KMS-11 (cell line): ENCODE measurements at regions not wholly inside any gene's neighbourhood (a gene's known extent, or its start where the extent isn't known, plus 50 kb on each side); places are given as distances from the start of the nearest gene placed in this dataset.
"Not testable (repeated sequence)": the region's sequence is repeated elsewhere in the genome, so short reads cannot be mapped to it uniquely, and the experiment has no call there.

Experiments used
- H2AFZ ChIP-seq: fragments of 200-600 bp; sonication (generic); 2 replicates; pipeline ENCODE4 v1.6.1; 2016; ENCODE audit warnings: antibody characterized with exemption, mixed run types, low read depth
- H3K27ac ChIP-seq: fragments of 200-600 bp; sonication (generic); 2 replicates; pipeline ENCODE4 v1.6.1; 2016; ENCODE audit warnings: mild to moderate bottlenecking, mixed run types
- H3K27me3 ChIP-seq: fragments of 200-600 bp; sonication (generic); 2 replicates; pipeline ENCODE4 v1.6.1; 2017; ENCODE audit warnings: mild to moderate bottlenecking, low read depth, mixed run types, moderate library complexity; ENCODE audit not compliant: insufficient read depth
- H3K36me3 ChIP-seq: fragments of 200-600 bp; sonication (generic); 2 replicates; pipeline ENCODE4 v1.6.1; 2017; ENCODE audit warnings: mild to moderate bottlenecking, mixed run types; ENCODE audit not compliant: insufficient read depth
- H3K4me1 ChIP-seq: fragments of 200-600 bp; sonication (generic); 2 replicates; pipeline ENCODE4 v1.6.1; 2016; ENCODE audit warnings: mild to moderate bottlenecking, low read depth, mixed run types; ENCODE audit not compliant: poor library complexity, severe bottlenecking
- H3K4me2 ChIP-seq: fragments of 200-600 bp; sonication (generic); 2 replicates; pipeline ENCODE4 v1.7.0; 2016; ENCODE audit warnings: mild to moderate bottlenecking, mixed run types
- H3K4me3 ChIP-seq: fragments of 200-600 bp; sonication (generic); IDR thresholded peaks from 2 replicates; pipeline ENCODE4 v1.6.1; 2017; ENCODE audit warnings: low read depth, low read length, mixed read lengths; ENCODE audit not compliant: insufficient read depth
- H3K79me2 ChIP-seq: fragments of 200-600 bp; sonication (generic); 2 replicates; pipeline ENCODE4 v1.6.1; 2016; ENCODE audit warnings: low read depth, mixed run types; ENCODE audit not compliant: insufficient read depth
- H3K9ac ChIP-seq: fragments of 200-600 bp; sonication (generic); 2 replicates; pipeline ENCODE4 v1.6.1; 2016; ENCODE audit warnings: mild to moderate bottlenecking, mixed run types
- H4K20me1 ChIP-seq: fragments of 200-600 bp; sonication (generic); 2 replicates; pipeline ENCODE4 v1.6.1; 2016; ENCODE audit warnings: mild to moderate bottlenecking, mixed run types; ENCODE audit not compliant: insufficient read depth
- CTCF ChIP-seq: fragments of 200-600 bp; sonication (generic); conservative IDR thresholded peaks from 2 replicates; pipeline ENCODE4 v1.6.1; 2017; ENCODE audit warnings: low read depth, mild to moderate bottlenecking, antibody characterized with exemption, low read length, moderate library complexity, mixed read lengths

- no peak overlapping the region for H3K27ac ChIP-seq
- no peaks in the 10 kb centered on the region for H3K36me3 ChIP-seq
- no peak overlapping the region for H2AFZ ChIP-seq
- no peak overlapping the region for H3K4me2 ChIP-seq
- H3K27me3 ChIP-seq = no peaks in the 10 kb centered on the region
- no peaks in the 10 kb centered on the region for H4K20me1 ChIP-seq
- H3K9ac ChIP-seq = no peak overlapping the region
- H3K79me2 ChIP-seq = no peaks in the 10 kb centered on the region
- no peak overlapping the region for H3K4me3 ChIP-seq
- no peaks in the 10 kb centered on the region for H3K4me1 ChIP-seq
- no peak for TF ChIP-seq CTCF
Observed at GRCh38 chr7:113283861-113284260, 165.5 kb upstream of the SMIM30 start.

GRCh38 chr7:113282875-113283274 lies 164.5 kb upstream of the SMIM30 start:
- no peak for TF ChIP-seq CTCF
- H3K27ac ChIP-seq = no peak overlapping the region
- H3K4me1 ChIP-seq = no peaks in the 10 kb centered on the region
- no peaks in the 10 kb centered on the region for H3K79me2 ChIP-seq
- H3K36me3 ChIP-seq = no peaks in the 10 kb centered on the region
- no peak overlapping the region for H3K9ac ChIP-seq
- H3K4me2 ChIP-seq = no peak overlapping the region
- no peaks in the 10 kb centered on the region for H3K27me3 ChIP-seq
- no peak overlapping the region for H2AFZ ChIP-seq
- no peak overlapping the region for H3K4me3 ChIP-seq
- no peaks in the 10 kb centered on the region for H4K20me1 ChIP-seq

DNA sequence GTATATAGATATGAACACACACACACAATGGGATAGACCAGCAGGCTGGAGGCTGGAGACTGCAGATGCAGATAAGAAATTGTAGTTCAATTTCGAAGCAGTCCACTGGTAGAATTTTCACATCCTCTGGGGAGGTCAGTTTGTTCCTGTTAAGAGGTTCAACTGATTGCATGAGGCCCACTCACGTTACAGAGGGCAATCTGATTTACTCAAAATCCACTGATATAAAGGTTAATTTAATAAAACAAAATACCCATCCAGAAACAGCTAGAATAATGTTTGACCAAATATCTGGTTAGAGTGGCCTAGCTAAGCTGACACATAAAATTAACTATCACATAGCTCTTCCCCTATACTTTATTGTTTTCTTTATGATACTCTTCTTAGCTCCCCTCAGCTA lies 162.9 kb upstream of the SMIM30 start:
- no peaks in the 10 kb centered on the region for H3K36me3 ChIP-seq
- no peaks in the 10 kb centered on the region for H4K20me1 ChIP-seq
- H3K27me3 ChIP-seq = no peaks in the 10 kb centered on the region
- H3K9ac ChIP-seq = no peak overlapping the region
- no peak for TF ChIP-seq CTCF
- no peak overlapping the region for H2AFZ ChIP-seq
- no peak overlapping the region for H3K4me2 ChIP-seq
- no peaks in the 10 kb centered on the region for H3K79me2 ChIP-seq
- H3K4me3 ChIP-seq = no peak overlapping the region
- no peaks in the 10 kb centered on the region for H3K4me1 ChIP-seq
- no peak overlapping the region for H3K27ac ChIP-seq

DNA sequence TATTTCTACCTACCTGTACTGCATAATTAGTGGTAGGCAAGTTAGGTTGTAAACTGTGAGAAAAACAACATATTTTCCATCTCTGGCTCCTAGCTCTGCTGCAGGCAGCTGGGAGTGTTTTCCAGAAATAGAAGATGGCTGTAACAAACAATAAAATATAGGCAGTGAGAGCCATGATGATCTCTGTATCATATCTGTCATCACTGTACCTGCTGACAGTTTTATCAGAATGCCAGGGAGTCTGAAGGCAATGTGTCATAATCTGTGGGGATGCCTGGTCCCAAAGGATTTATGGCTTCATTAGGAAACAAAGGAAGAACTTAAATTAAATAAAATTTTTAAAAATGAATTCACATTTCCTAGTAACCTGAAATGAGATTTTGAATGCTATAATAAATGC lies 160.9 kb upstream of the SMIM30 start:
- Histone ChIP-seq H3K27ac (no peak overlapping the region), H3K79me2 (no peaks in the 10 kb centered on the region), H3K27me3 (no peaks in the 10 kb centered on the region), H3K9ac (no peak overlapping the region), H3K36me3 (no peaks in the 10 kb centered on the region), H3K4me3 (no peak overlapping the region), H4K20me1 (no peaks in the 10 kb centered on the region), H2AFZ (no peak overlapping the region), H3K4me1 (no peaks in the 10 kb centered on the region), H3K4me2 (no peak overlapping the region)
- TF ChIP-seq CTCF = no peak

- Histone ChIP-seq H3K4me3 (no peak overlapping the region), H2AFZ (no peak overlapping the region), H3K4me1 (no peaks in the 10 kb centered on the region), H3K27ac (no peak overlapping the region), H3K27me3 (no peaks in the 10 kb centered on the region), H3K36me3 (no peaks in the 10 kb centered on the region), H3K79me2 (no peaks in the 10 kb centered on the region), H3K9ac (no peak overlapping the region), H3K4me2 (no peak overlapping the region), H4K20me1 (no peaks in the 10 kb centered on the region)
- TF ChIP-seq CTCF = no peak
Observed at GRCh38 chr7:113270790-113271189, 152.4 kb upstream of the SMIM30 start.

GRCh38 chr7:113269592-113269991 lies 151.2 kb upstream of the SMIM30 start:
- H3K79me2 ChIP-seq, H3K9ac ChIP-seq, H3K36me3 ChIP-seq, H3K27me3 ChIP-seq, H3K4me3 ChIP-seq, H3K4me2 ChIP-seq, H2AFZ ChIP-seq, H3K27ac ChIP-seq, H3K4me1 ChIP-seq, H4K20me1 ChIP-seq: not testable (repeated sequence)
